SU-DHL-6 (cell line): ENCODE measurements at regions not wholly inside any gene's neighbourhood (a gene's known extent, or its start where the extent isn't known, plus 50 kb on each side); places are given as distances from the start of the nearest gene placed in this dataset.

Source experiments
- H2AFZ ChIP-seq: fragments of 200-600 bp; sonication (generic); 2 replicates; pipeline ENCODE4 v1.6.1; 2014; ENCODE audit warnings: low read depth, mild to moderate bottlenecking, moderate library complexity, mixed read lengths, antibody characterized with exemption, low read length; ENCODE audit not compliant: severe bottlenecking
- H3F3A ChIP-seq: fragments of 200-600 bp; shearing (Covaris generic); 2 replicates; pipeline ENCODE4 v1.6.0; 2016; ENCODE audit warnings: antibody characterized with exemption, mild to moderate bottlenecking; ENCODE audit not compliant: insufficient read depth
- H3K27ac ChIP-seq: fragments of 200-600 bp; sonication (generic); 2 replicates; pipeline ENCODE4 v1.5.1; 2016; ENCODE audit warnings: low read depth, mild to moderate bottlenecking, low read length, moderate library complexity, mixed read lengths
- H3K27me3 ChIP-seq: fragments of 200-600 bp; sonication (generic), shearing (Covaris generic); 2 replicates; pipeline ENCODE4 v1.6.0; 2014; ENCODE audit warnings: mild to moderate bottlenecking, low read length
- H3K36me3 ChIP-seq: fragments of 200-600 bp; sonication (generic); 2 replicates; pipeline ENCODE4 v1.6.1; 2014; ENCODE audit warnings: mild to moderate bottlenecking, low read length, mixed read lengths
- H3K4me2 ChIP-seq: fragments of 300-600, 200-600 bp; shearing (Covaris generic), sonication (generic); 2 replicates; pipeline ENCODE4 v1.6.0; 2014; ENCODE audit warnings: low read length, low read depth, mild to moderate bottlenecking; ENCODE audit not compliant: poor library complexity, severe bottlenecking
- H3K4me3 ChIP-seq: fragments of 200-600 bp; sonication (generic); 2 replicates; pipeline ENCODE4 v1.5.1; 2014; ENCODE audit warnings: antibody characterized with exemption, low read length, mild to moderate bottlenecking, mixed read lengths; ENCODE audit not compliant: insufficient read depth, poor library complexity, severe bottlenecking
- H3K79me2 ChIP-seq: fragments of 200-600 bp; sonication (generic); 2 replicates; pipeline ENCODE4 v1.6.1; 2014; ENCODE audit warnings: mild to moderate bottlenecking, low read length, moderate library complexity; ENCODE audit not compliant: insufficient read depth
- H3K9ac ChIP-seq: fragments of 200-600 bp; sonication (generic); 2 replicates; pipeline ENCODE4 v1.7.0; 2014; ENCODE audit warnings: mild to moderate bottlenecking, low read length
- H3K9me2 ChIP-seq: fragments of 200-600 bp; sonication (generic); replicated peaks from 2 replicates; pipeline ENCODE4 v1.6.1; 2014; ENCODE audit warnings: low read length; ENCODE audit not compliant: insufficient read depth
- H3K9me3 ChIP-seq: fragments of 200-600 bp; sonication (generic); 2 replicates; pipeline ENCODE4 v1.6.1; 2014; ENCODE audit warnings: low read length, mixed read lengths; ENCODE audit not compliant: insufficient read depth
- H4K20me1 ChIP-seq: fragments of 200-600 bp; sonication (generic); 2 replicates; pipeline ENCODE4 v1.6.1; 2014; ENCODE audit warnings: low read depth, mild to moderate bottlenecking, antibody characterized with exemption, low read length, moderate library complexity, mixed read lengths
- EZH2phosphoT487 ChIP-seq: fragments of 200-600 bp; sonication (generic), shearing (Covaris generic); conservative IDR thresholded peaks from 2 replicates; pipeline ENCODE4 v1.6.1; 2018; ENCODE audit warnings: mild to moderate bottlenecking, antibody characterized with exemption, low read length, moderate library complexity, mixed read lengths
- TF ChIP-seq, protein P1 (sequence below): fragments of 200-600 bp; sonication (generic); IDR thresholded peaks from one replicate; pipeline ENCODE4 v1.5.1; 2017; ENCODE audit warnings: antibody characterized with exemption, mild to moderate bottlenecking, low read length, moderate library complexity; ENCODE audit not compliant: insufficient read depth, poor library complexity, severe bottlenecking

DNA sequence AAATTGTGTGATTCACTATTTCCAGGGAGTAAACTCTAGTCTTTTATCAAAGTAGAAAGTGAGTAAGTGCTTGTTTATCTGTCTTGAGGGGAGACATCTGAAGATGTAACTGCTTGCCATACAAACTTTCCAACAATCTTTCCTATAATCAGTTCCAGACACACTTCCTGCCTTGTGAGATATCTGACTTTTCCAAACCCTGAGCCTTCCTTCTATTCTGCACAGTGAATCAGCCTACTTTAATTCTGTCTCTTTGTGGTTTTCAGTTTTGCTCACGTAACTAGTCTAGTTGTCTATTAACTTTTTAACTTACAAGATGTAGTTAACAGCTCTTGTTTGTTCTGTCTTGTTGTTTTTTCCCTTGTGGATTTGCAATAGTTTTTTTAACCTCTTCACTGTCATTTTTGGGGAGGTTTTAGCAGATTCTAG, 947.8 kb downstream of the C4orf33 start:
- Histone ChIP-seq H3F3A (no peaks in the 10 kb centered on the region), H3K9me2 (no peaks in the 10 kb centered on the region), H3K4me2 (no peak overlapping the region), H3K79me2 (no peaks in the 10 kb centered on the region), H3K4me3 (no peak overlapping the region), H2AFZ (no peak overlapping the region), H3K27me3 (no peaks in the 10 kb centered on the region), H3K36me3 (no peaks in the 10 kb centered on the region), H4K20me1 (no peaks in the 10 kb centered on the region), H3K27ac (no peak overlapping the region), H3K9me3 (no peaks in the 10 kb centered on the region), H3K9ac (no peak overlapping the region)
- no peak for TF ChIP-seq EZH2phosphoT487
- TF ChIP-seq, protein P1, sequence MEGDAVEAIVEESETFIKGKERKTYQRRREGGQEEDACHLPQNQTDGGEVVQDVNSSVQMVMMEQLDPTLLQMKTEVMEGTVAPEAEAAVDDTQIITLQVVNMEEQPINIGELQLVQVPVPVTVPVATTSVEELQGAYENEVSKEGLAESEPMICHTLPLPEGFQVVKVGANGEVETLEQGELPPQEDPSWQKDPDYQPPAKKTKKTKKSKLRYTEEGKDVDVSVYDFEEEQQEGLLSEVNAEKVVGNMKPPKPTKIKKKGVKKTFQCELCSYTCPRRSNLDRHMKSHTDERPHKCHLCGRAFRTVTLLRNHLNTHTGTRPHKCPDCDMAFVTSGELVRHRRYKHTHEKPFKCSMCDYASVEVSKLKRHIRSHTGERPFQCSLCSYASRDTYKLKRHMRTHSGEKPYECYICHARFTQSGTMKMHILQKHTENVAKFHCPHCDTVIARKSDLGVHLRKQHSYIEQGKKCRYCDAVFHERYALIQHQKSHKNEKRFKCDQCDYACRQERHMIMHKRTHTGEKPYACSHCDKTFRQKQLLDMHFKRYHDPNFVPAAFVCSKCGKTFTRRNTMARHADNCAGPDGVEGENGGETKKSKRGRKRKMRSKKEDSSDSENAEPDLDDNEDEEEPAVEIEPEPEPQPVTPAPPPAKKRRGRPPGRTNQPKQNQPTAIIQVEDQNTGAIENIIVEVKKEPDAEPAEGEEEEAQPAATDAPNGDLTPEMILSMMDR: no peak

DNA sequence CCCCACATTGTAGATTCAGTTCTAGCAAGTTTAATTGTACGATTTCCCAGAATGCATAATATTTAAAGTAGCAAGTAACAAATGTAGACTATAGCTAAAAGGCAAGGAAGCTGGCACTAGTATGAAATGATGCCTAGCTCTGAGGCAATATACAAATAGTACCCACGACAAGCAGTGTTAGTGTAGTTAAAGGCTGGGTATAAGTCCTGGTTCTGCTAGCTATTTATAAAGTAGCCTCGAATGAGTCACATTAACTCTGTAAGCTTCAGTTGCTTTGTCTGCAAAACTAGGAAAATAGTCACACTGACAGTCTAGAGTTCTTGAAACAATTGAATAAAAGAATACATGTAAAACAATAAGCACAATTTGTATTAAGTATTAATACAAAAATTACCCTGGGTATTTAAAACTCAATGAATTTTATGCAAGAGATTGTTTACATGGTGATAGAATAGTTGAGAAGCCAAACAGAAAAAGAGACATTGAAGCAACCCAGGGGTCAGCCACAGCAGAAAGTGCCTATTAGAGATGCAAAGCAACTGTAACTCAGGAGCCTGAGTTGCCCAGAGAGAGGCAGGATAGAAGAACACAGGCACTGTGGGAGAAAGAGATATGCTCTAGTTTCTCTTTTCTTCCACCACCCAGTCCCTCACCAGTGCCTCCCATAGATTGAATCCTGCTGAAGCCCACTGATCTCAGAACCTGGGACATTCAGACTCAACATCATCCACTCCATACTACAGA, 949.0 kb downstream of the C4orf33 start:
- no peak overlapping the region for H3K4me3 ChIP-seq

DNA sequence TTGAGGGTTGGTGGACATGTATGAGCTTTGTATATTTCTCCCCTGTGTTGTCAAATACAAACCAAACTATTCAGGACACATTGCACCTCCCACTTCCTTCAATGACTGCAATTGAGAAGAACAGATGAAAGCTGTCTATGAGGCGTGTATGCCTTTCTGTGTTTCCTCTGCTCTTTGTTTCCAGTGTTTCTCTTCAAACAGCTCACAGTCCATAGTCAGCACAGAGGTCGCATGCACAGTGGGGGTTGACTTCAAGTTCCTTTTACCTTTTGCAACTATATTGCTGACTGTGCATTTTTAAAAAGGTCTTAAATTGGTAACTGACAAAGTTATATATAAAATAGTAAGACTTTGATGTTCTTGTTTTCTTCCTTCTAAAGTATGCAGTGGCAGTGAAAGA, 957.8 kb downstream of the C4orf33 start:
- Histone ChIP-seq H3K4me2 (no peak overlapping the region), H3K79me2 (no peaks in the 10 kb centered on the region), H3K27me3 (no peaks in the 10 kb centered on the region), H3F3A (no peaks in the 10 kb centered on the region), H3K4me3 (no peak overlapping the region), H2AFZ (no peak overlapping the region), H4K20me1 (no peaks in the 10 kb centered on the region), H3K9me3 (no peaks in the 10 kb centered on the region), H3K9me2 (no peaks in the 10 kb centered on the region), H3K36me3 (no peaks in the 10 kb centered on the region), H3K27ac (no peak overlapping the region), H3K9ac (no peak overlapping the region)
- TF ChIP-seq, protein P1: no peak
- TF ChIP-seq EZH2phosphoT487: no peak

More for the DNA sequence above, 949.0 kb downstream of the C4orf33 start:
- no peak overlapping the region for H3K27ac ChIP-seq
- TF ChIP-seq, protein P1: no peak
- no peak for TF ChIP-seq EZH2phosphoT487
- H3K9me3 ChIP-seq: no peaks in the 10 kb centered on the region
- no peaks in the 10 kb centered on the region for H3K36me3 ChIP-seq
- no peak overlapping the region for H3K4me2 ChIP-seq
- no peaks in the 10 kb centered on the region for H3K79me2 ChIP-seq
- no peak overlapping the region for H2AFZ ChIP-seq
- no peaks in the 10 kb centered on the region for H4K20me1 ChIP-seq
- H3K9ac ChIP-seq: no peak overlapping the region
- no peaks in the 10 kb centered on the region for H3K27me3 ChIP-seq
- no peaks in the 10 kb centered on the region for H3F3A ChIP-seq
- no peaks in the 10 kb centered on the region for H3K9me2 ChIP-seq
